ENCODE measurements at regions not wholly inside any gene's neighbourhood (a gene's known extent, or its start where the extent isn't known, plus 50 kb on each side); places are given as distances from the start of the nearest gene placed in this dataset.
"Not testable (repeated sequence)": the region's sequence is repeated elsewhere in the genome, so short reads cannot be mapped to it uniquely, and the experiment has no call there.

DNA sequence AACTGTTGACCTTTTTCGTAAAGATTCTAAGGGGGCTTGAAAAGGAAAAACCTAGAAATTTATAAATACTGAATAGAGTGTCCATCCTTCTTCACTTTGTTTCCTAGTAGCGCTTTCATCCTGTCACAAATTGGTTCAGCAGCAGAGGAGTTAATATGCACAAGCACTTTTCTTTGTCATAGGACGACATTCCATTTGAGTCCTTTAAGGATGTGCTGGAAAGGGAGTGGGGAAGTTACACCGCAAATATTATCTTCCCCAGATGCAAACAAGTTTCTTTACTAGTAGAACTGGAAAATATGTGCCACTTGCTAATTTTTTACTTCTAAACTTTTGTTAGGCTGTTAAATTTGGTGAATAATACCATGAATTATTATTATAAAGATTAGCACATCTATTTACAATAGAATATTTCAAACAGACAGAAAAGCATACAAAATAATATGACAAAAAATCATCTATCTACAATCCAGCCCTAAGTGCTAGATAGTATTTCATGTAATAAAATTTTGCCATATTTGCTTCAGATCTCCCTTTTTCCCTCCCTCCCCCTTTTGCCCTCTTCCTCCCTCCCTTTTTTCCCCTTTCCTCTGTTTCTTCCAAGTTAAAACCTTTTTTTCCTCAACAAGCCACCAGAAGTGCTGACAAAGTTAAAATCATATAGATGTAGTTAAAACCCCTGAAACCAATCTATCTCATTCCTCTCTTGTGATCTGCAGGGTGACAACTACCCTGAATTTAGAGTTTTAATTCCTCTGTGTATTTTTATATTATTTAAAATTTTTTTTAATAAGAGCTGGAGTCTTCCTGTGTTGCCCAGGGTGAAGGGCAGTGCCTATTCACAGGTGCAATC is 50.5 kb upstream of the MAP4K3 start:
- DNase-seq (ENCODE audit: low spot score) = no peak

DNA sequence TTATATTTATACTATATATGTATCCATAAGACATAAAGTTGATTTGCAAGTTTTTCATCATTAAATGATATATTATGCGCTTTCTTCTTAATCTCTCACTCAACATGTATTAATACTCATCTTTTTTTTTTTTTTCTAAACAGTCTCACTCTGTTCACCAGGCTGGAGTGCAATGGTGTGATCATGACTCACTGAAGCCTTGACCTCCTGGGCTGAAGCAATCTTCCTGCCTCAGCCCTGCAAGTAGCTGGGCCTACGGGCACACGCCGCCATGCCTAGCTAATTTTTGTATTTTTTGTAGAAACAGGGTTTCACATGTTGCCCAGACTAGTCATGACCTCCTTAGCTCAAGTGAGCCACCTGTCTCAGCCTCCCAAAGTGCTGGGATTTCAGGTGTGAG is 51.4 kb upstream of the MAP4K3 start:
- no peak for DNase-seq (ENCODE audit: low spot score)

DNA sequence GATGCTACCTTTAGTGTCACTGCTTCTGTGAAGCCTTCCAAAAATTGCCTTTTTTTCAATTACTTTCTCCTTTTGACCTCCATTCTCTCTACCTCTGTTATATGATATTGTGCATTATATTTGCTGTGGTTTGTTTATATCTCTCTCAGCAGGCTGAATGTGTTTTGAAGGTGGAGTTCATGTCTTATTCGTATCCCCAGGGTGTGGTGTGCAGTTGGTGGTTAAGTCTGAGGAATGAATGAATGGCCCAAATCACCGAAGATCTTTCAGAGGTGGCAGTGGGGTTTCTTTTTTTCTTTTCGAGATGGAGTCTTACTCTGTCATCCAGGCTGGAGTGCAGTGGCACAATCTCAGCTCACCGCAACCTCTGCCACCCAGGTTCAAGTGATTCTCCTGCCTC is 53.5 kb upstream of the MAP4K3 start:
- DNase-seq (ENCODE audit: low spot score) = no peak

- no peak for DNase-seq (ENCODE audit: low spot score)
Measured at GRCh38 chr2:39491653-39492052, 54.6 kb upstream of the MAP4K3 start.

GRCh38 chr2:39492095-39492590 is 55.1 kb upstream of the MAP4K3 start:
- DNase-seq (ENCODE audit: low spot score) = no peak

- DNase-seq (ENCODE audit: low spot score) = no peak
Measured at GRCh38 chr2:39492716-39493115, 55.6 kb upstream of the MAP4K3 start.

DNA sequence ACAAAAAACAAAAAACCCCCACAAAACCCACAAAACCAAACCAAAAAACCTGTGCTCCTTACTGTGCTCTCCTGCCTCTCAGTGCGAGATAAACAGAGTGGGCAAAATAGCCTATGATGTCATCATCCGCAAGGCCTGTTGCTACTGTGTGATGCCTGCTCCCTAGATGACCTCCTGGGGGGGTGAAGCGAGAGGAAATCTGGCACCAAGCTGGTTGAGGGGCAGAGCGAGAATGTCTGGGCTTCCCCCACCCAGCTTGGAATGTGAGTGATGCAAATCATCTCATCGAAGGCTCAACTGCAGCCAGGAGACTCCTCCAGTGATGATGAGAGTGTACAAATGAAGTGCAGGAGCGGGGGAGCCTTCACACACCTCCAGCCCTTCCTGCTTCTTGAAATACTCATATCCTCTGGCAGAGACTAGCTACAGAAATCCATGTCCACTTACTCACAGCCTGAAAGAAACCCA is 57.7 kb upstream of the MAP4K3 start:
- no peak for DNase-seq (ENCODE audit: low spot score)

- DNase-seq (ENCODE audit: low spot score) = no peak
Measured at GRCh38 chr2:39497082-39497801, 60.2 kb upstream of the MAP4K3 start.

GRCh38 chr2:39498176-39498575 is 61.1 kb upstream of the MAP4K3 start:
- not testable (repeated sequence) for DNase-seq (ENCODE audit: low spot score)

DNA sequence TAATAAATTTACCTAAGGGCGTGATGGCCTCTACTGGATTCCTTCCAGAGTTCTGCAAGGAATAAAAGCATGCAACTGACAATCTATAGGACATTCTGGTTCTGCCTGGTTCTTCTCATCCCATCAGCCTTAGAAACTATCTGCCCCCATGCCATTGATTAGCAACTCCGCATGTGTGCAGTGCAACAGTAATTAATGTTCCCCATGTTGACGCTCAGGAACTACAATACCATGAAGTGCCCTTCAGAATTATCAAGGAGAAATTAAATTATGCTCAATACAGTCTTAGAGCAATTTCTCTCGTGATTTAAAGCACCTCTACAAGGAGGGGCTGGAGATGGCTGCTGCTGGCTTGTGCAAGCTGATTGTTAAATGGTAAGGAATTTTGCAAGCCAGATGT is 61.7 kb upstream of the MAP4K3 start:
- DNase-seq (ENCODE audit: low spot score) = no peak

DNA sequence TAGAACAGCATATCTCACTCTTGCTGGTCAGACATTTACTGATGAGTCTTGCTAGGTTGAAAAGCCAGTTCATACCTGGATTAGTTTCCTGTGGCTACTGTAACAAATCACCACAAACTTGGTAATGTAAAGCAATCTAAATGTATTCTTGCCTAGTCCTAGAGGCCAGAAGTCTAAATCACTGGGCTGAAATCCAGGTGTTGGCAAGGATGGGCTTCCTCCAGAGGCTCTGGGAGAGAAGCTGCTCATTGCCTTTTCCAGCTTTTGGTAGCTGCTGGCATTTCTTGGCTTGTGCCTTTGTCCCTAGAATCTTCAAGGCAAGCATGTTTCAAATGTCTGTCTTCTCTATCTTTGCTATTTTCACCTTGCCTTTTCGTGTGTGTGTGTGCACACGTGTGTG is 62.3 kb upstream of the MAP4K3 start:
- no peak for DNase-seq (ENCODE audit: low spot score)

DNA sequence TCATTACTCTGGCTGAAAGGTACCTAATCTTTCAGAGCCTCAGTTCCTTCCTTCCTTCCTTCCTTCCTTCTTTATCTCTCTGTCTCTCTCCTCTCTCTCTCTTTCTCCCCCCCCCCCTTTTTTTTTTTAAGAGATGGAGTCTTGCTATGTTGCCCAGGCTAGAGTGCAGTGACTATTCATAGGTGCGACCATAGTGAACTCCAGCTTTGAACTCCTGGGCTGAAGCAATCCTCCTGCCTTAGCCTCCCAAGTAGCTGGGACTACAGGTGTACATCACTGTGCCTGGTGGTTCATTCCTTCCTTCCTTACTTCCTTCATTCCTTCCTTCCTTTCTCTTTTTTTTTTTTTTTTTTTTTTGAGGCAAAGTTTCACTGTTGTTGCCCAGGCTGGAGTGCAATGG is 64.3 kb upstream of the MAP4K3 start:
- no peak for DNase-seq (ENCODE audit: low spot score)

GRCh38 chr2:39503277-39503676 is 66.2 kb upstream of the MAP4K3 start:
- DNase-seq (ENCODE audit: low spot score) = no peak

DNA sequence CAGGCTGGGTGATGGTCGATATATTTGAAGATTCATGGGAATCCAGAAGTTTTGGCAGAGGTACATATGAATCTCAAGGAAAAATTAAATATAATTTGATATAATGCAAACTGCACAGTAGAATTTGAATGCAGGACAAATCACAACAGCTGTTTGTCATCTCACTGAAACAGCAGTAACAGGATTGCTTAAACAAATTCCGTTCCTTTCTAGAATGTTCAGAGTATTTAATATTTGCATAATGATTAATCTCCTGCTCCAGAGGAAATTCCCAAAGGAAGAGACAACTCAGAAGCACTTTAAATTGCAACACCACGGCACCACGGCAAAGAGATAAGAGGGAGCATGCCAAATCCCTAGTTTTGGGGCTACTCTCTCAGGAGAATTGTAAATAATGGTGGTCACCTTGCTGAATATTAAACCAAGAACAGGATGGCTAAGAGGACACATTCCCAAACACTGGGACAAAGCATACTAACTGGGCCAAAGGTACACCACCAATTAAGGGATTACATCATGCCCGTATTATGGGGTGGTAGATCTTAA is 67.8 kb upstream of the MAP4K3 start:
- DNase-seq (ENCODE audit: low spot score) = no peak

GRCh38 chr2:39506215-39506614 is 69.1 kb upstream of the MAP4K3 start:
- no peak for DNase-seq (ENCODE audit: low spot score)

- no peak for DNase-seq (ENCODE audit: low spot score)
Measured at GRCh38 chr2:39508198-39508597, 71.1 kb upstream of the MAP4K3 start.

DNA sequence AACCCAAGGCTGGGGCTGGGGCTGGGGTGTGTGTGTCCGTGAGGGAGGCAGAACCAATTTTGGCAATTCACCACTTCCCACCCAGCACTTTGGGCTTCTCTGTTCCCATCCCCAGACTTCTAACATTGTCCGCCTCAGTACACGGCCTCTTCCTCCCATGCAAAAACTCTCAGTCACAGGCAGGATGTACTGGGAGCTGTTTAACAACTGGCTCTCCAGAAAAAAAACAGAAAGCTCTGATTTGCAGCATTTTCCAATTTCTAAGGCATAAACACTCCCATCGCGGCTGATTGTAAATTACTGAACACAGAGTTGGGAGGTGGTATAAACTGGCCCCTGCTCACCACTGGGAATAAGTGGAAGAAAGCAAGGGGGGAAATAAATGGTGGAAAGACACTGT is 73.1 kb upstream of the MAP4K3 start:
- DNase-seq (ENCODE audit: low spot score) = no peak

DNA sequence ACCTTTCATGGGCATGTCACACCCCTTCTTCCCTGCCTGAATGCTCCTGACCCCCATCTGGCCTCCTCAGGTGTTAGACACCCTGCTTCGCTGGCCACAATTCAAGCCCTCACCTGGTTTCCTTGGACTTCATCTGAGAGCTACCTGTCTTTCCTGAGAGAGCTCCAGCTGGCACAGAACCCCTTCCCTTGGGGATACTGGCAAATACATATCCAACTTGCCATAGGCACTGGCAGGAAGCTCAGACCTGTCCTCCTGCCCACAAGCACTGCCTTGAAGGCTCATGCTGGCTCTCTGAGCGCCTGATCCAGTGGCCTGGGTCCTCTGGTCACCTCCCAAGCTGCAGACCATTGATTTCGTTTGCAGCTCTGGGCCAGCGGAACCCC is 74.1 kb upstream of the MAP4K3 start:
- no peak for DNase-seq (ENCODE audit: low spot score)

DNA sequence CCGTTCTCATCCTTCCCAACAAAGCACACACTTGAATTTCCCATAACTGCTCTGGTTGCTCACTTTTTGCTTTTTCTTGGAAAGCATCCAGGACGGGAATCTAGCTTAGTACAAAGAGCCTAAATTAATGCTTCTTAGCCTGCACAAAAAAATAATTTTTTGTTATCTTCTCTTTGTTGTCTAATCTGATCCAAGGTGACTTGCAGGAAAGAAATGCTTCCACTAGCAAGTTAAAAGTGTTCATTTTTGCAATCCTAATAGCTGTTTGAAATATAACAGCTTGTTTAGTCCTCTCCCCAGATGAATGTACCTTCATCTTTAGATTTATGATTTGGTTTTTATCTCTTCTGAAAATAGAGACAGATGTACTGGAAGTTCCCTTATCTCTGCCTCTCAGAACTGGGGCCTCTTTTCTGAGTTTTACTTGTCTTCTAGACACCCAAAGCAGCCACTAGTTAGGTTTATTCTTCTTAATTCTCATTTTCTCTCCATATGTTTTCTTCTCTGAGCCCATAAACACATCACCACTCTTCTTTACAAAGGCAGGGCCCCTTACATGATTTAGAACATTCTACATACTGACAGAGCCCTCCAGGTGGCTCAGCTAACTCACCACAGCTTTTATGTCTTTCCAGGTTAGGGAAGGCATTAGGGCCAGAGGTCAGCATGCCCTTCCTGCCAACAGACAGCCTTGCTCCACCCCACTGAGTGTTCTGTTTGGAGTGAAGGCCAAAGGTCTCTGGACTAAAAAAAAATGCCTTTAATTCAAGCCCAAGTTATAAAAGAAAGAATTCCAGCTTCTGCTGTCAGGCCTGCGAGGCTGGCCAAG is 74.7 kb upstream of the MAP4K3 start:
- no peak for DNase-seq (ENCODE audit: low spot score)

DNA sequence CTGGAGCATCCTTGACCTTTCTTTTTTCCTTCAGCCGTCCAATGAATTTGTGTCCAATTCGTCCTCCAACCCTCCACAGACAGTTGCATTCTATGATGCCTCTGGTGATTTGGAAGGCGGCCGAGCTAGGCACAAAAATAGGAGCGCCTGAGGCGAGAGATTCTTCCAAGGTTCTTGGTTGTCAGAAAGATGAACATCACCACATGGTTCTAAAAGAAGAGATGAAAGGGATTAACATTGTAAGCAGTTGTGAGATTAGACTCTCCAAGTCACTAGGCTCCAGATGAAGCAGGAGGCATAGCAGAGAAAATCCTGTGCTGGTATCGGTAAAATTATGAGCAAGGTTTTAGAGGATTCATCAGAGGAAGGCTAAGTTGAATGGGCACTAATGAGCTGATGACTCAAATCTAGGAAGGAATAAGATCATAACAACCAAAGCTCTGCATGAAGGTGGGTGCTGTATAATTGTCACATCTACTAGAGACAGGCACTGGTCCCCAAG is 75.4 kb upstream of the MAP4K3 start:
- no peak for DNase-seq (ENCODE audit: low spot score)

- DNase-seq (ENCODE audit: low spot score) = no peak
Measured at GRCh38 chr2:39512941-39513340, 75.9 kb upstream of the MAP4K3 start.

DNA sequence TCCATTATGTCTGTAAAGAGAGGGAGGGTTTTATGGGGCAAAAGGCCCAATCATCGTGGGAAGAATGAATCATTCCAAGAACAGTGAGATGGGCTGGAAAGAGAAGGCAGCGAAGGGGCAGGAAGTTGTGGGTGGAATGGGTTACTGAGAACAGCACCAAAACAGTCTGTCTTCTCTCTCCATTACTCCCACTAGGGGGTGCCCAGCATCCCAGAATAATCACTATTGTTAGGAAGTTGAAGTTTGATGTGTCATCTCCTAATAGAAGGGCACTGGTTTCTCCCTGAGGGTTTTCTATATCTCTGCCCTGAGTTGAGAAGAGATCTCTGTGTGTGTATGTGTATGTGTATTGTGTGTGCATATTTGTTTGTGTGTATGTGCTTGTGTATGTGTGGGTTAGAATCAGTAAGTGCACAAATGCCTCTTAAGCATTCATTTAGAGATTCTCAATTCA is 76.6 kb upstream of the MAP4K3 start:
- DNase-seq (ENCODE audit: low spot score) = peak; percentile 58

Data from D341Med (cell line).